Neural cell (in vitro differentiated cells): ENCODE measurements at regions not wholly inside any gene's neighbourhood (a gene's known extent, or its start where the extent isn't known, plus 50 kb on each side); places are given as distances from the start of the nearest gene placed in this dataset.

ENCODE experiments used
- EP300 ChIP-seq: fragments of 450-650 bp; conservative IDR thresholded peaks from 2 replicates; pipeline ENCODE4 v1.6.1; 2014; ENCODE audit warnings: antibody characterized with exemption, mild to moderate bottlenecking, moderate library complexity; ENCODE audit not compliant: poor library complexity, severe bottlenecking
- EZH2 ChIP-seq: fragments of 200-600, 300-800 bp; shearing (Covaris generic), sonication (generic); IDR thresholded peaks from 2 replicates; pipeline ENCODE4 v1.6.1; 2014; ENCODE audit warnings: antibody characterized with exemption, low read length, borderline replicate concordance, mild to moderate bottlenecking; ENCODE audit not compliant: insufficient read depth, poor library complexity, severe bottlenecking
- POLR2AphosphoS5 ChIP-seq: IDR thresholded peaks from 2 replicates; pipeline ENCODE4 v1.6.1; 2012
- RAD21 ChIP-seq: fragments of 450-650 bp; conservative IDR thresholded peaks from 2 replicates; pipeline ENCODE4 v1.6.1; 2014; ENCODE audit warnings: antibody characterized with exemption, mild to moderate bottlenecking, moderate library complexity
- REST ChIP-seq: IDR thresholded peaks from 2 replicates; pipeline ENCODE4 v1.6.1; 2012; ENCODE audit warnings: borderline replicate concordance
- TAF1 ChIP-seq: IDR thresholded peaks from 2 replicates; pipeline ENCODE4 v1.6.1; 2012; ENCODE audit warnings: low read depth
- TF ChIP-seq, protein P1 (sequence below): fragments of 450-650 bp; IDR thresholded peaks from 2 replicates; pipeline ENCODE4 v1.5.1; 2014; ENCODE audit warnings: antibody characterized with exemption, mild to moderate bottlenecking, moderate library complexity; ENCODE audit not compliant: poor library complexity, severe bottlenecking

GRCh38 chr20:40757087-40757486, 68.1 kb upstream of the MAFB start:
- TF ChIP-seq, protein P1, sequence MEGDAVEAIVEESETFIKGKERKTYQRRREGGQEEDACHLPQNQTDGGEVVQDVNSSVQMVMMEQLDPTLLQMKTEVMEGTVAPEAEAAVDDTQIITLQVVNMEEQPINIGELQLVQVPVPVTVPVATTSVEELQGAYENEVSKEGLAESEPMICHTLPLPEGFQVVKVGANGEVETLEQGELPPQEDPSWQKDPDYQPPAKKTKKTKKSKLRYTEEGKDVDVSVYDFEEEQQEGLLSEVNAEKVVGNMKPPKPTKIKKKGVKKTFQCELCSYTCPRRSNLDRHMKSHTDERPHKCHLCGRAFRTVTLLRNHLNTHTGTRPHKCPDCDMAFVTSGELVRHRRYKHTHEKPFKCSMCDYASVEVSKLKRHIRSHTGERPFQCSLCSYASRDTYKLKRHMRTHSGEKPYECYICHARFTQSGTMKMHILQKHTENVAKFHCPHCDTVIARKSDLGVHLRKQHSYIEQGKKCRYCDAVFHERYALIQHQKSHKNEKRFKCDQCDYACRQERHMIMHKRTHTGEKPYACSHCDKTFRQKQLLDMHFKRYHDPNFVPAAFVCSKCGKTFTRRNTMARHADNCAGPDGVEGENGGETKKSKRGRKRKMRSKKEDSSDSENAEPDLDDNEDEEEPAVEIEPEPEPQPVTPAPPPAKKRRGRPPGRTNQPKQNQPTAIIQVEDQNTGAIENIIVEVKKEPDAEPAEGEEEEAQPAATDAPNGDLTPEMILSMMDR = no peak
- no peak for TF ChIP-seq REST
- TF ChIP-seq RAD21 = no peak
- TF ChIP-seq EZH2 = no peak
- TF ChIP-seq TAF1 = no peak
- no peak for TF ChIP-seq POLR2AphosphoS5
- TF ChIP-seq EP300 = no peak
